ENCODE measurements at regions not wholly inside any gene's neighbourhood (a gene's known extent, or its start where the extent isn't known, plus 50 kb on each side); places are given as distances from the start of the nearest gene placed in this dataset.

DNA sequence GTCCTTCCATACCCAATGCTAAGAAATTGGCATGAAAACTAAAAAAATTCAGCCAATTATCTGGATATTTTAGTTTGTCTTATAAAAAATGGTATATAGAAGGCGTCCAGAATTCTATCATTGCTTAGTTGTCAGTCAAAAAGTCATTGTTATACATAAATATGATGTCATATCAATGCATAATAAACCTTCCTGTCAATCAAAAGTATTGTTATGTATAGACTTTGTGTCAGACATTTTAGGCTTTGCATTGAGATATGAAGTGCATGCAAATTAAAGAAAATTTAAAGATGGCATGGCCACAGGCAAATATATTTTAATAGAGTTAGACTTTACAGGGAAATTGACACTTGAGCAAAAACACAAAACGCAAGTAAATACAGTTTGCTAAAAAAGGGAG lies 173.4 kb upstream of the FANCL start:
- ATAC-seq (ENCODE audit: poor library complexity), result no peak
- H3K27me3 Mint-ChIP-seq, result no peaks in the 10 kb centered on the region
- no peak overlapping the region for H3K27ac ChIP-seq (ENCODE audit: low read depth in 1 of 2, low read length in 2 of 2)
- H3K4me1 ChIP-seq (ENCODE audit: insufficient read depth, low read length), result no peaks in the 10 kb centered on the region
- H3K27me3 ChIP-seq (ENCODE audit: control insufficient read depth in 1 of 2, insufficient read depth in 2 of 2, low read length in 2 of 2), result no peaks in the 10 kb centered on the region
- no peaks in the 10 kb centered on the region for H3K36me3 ChIP-seq (ENCODE audit: insufficient read depth, low read length)
- no peak overlapping the region for H3K4me3 Mint-ChIP-seq
- intact Hi-C loops (cut with DNase I, micrococcal nuclease), result no loop called here
- POLR2A ChIA-PET, result no interaction called here
- DNase-seq, result no peak
- H3K9me3 ChIP-seq (ENCODE audit: control insufficient read depth in 1 of 2, insufficient read depth in 1 of 2, low read length in 2 of 2), result no peaks in the 10 kb centered on the region
- TF ChIP-seq, protein P1, sequence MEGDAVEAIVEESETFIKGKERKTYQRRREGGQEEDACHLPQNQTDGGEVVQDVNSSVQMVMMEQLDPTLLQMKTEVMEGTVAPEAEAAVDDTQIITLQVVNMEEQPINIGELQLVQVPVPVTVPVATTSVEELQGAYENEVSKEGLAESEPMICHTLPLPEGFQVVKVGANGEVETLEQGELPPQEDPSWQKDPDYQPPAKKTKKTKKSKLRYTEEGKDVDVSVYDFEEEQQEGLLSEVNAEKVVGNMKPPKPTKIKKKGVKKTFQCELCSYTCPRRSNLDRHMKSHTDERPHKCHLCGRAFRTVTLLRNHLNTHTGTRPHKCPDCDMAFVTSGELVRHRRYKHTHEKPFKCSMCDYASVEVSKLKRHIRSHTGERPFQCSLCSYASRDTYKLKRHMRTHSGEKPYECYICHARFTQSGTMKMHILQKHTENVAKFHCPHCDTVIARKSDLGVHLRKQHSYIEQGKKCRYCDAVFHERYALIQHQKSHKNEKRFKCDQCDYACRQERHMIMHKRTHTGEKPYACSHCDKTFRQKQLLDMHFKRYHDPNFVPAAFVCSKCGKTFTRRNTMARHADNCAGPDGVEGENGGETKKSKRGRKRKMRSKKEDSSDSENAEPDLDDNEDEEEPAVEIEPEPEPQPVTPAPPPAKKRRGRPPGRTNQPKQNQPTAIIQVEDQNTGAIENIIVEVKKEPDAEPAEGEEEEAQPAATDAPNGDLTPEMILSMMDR (IDR thresholded peaks at IDR 0.05), result no peak
- H3K4me1 Mint-ChIP-seq (ENCODE audit: low read depth), result no peaks in the 10 kb centered on the region
- no peak overlapping the region for H3K27ac Mint-ChIP-seq
- H3K4me3 ChIP-seq (ENCODE audit: low read length), result no peak overlapping the region
- no peaks in the 10 kb centered on the region for H3K36me3 Mint-ChIP-seq (ENCODE audit: low read depth)
- H3K9me3 Mint-ChIP-seq, result no peaks in the 10 kb centered on the region
- CTCF ChIA-PET, result no interaction called here

DNA sequence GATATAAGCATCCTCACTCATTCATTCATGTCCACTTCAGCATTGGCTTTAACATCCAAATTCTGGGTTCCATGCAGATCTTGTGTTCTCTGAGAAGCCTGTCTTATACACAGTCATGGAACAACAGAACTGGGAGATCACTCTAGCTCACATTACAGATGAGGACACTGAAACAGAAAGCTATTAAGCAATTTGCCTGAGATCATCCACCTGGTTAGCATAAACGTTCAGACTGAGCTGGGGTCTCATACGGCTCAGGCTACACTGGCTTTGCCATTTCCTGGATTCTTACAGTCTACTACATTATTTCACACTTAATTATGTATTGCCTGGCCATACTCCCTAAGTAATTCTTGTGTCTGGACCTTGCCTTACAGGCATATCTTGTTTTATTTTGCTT lies 169.4 kb upstream of the FANCL start:
- H3K36me3 ChIP-seq (ENCODE audit: insufficient read depth, low read length), result no peaks in the 10 kb centered on the region

DNA sequence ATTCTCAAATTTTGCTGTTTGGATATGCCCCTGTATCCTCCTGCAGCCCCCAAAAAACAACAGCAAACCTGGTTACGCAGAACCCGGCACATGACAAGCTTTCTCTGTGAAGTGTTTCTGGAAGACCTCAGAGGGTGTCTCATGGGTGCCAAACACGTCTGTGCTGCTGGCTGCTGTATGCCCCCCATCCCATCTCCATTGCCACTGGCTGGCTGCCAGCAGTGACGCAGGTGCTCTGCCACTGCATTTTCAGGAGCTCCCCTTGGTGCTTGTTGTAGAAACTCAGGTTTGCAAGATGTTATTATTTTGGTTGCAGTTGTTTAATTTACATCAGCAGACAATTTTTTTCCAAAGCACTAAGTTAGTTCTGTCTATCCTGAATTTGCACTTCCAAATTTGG lies 166.4 kb upstream of the FANCL start:
- ATAC-seq (ENCODE audit: poor library complexity), result no peak
- no peaks in the 10 kb centered on the region for H3K4me1 Mint-ChIP-seq (ENCODE audit: low read depth)
- intact Hi-C loops (cut with DNase I, micrococcal nuclease), result no loop called here
- no peaks in the 10 kb centered on the region for H3K36me3 ChIP-seq (ENCODE audit: insufficient read depth, low read length)
- H3K36me3 Mint-ChIP-seq (ENCODE audit: low read depth), result no peaks in the 10 kb centered on the region
- no peaks in the 10 kb centered on the region for H3K9me3 ChIP-seq (ENCODE audit: control insufficient read depth in 1 of 2, insufficient read depth in 1 of 2, low read length in 2 of 2)
- H3K27me3 Mint-ChIP-seq, result no peaks in the 10 kb centered on the region
- TF ChIP-seq, protein P1 (IDR thresholded peaks at IDR 0.05), result no peak
- H3K27ac ChIP-seq (ENCODE audit: low read depth in 1 of 2, low read length in 2 of 2), result no peak overlapping the region
- DNase-seq, result no peak
- ChIA-PET POLR2A (no interaction called here), CTCF (no interaction called here)
- no peak overlapping the region for H3K27ac Mint-ChIP-seq
- H3K4me3 ChIP-seq (ENCODE audit: low read length), result no peak overlapping the region
- no peaks in the 10 kb centered on the region for H3K9me3 Mint-ChIP-seq
- no peak overlapping the region for H3K4me3 Mint-ChIP-seq
- no peaks in the 10 kb centered on the region for H3K4me1 ChIP-seq (ENCODE audit: insufficient read depth, low read length)
- H3K27me3 ChIP-seq (ENCODE audit: control insufficient read depth in 1 of 2, insufficient read depth in 2 of 2, low read length in 2 of 2), result no peaks in the 10 kb centered on the region

More for the DNA sequence above, 169.4 kb upstream of the FANCL start:
- Mint-ChIP-seq H3K27ac (no peak overlapping the region), H3K9me3 (no peaks in the 10 kb centered on the region), H3K36me3 (ENCODE audit: low read depth) (no peaks in the 10 kb centered on the region), H3K27me3 (no peaks in the 10 kb centered on the region), H3K4me1 (ENCODE audit: low read depth) (no peaks in the 10 kb centered on the region), H3K4me3 (no peak overlapping the region)
- TF ChIP-seq, protein P1 (IDR thresholded peaks at IDR 0.05), result no peak
- no peak for DNase-seq
- intact Hi-C loops (cut with DNase I, micrococcal nuclease), result no loop called here
- Histone ChIP-seq H3K9me3 (ENCODE audit: control insufficient read depth in 1 of 2, insufficient read depth in 1 of 2, low read length in 2 of 2) (no peaks in the 10 kb centered on the region), H3K27ac (ENCODE audit: low read depth in 1 of 2, low read length in 2 of 2) (no peak overlapping the region), H3K4me1 (ENCODE audit: insufficient read depth, low read length) (no peaks in the 10 kb centered on the region), H3K27me3 (ENCODE audit: control insufficient read depth in 1 of 2, insufficient read depth in 2 of 2, low read length in 2 of 2) (no peaks in the 10 kb centered on the region), H3K4me3 (ENCODE audit: low read length) (no peak overlapping the region)
- CTCF ChIA-PET, result no interaction called here
- ATAC-seq (ENCODE audit: poor library complexity), result no peak
- POLR2A ChIA-PET, result no interaction called here

All from CD4-positive, alpha-beta T cell (primary cell).